ENCODE measurements at regions not wholly inside any gene's neighbourhood (a gene's known extent, or its start where the extent isn't known, plus 50 kb on each side); places are given as distances from the start of the nearest gene placed in this dataset.

DNA sequence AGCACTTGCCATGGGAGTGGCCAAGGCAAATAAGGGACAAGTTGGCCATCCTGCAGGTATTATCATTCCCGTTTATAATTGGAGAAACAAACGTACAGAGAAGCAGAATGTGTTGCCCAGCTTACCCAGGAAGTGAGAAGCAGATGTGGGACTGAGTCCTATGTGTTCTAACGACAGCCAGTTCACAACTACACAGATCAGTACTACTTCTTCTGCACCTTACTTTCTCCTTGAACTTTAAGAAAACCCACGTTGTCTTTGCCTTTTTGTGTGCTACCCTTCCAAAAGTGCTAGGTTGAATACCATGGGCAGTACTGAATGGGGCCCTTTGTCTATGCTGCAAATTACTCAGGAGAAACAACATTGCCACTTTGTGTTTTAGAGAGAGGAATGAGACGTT lies 62.8 kb upstream of the BLID start:
- TF ChIP-seq, protein P1, sequence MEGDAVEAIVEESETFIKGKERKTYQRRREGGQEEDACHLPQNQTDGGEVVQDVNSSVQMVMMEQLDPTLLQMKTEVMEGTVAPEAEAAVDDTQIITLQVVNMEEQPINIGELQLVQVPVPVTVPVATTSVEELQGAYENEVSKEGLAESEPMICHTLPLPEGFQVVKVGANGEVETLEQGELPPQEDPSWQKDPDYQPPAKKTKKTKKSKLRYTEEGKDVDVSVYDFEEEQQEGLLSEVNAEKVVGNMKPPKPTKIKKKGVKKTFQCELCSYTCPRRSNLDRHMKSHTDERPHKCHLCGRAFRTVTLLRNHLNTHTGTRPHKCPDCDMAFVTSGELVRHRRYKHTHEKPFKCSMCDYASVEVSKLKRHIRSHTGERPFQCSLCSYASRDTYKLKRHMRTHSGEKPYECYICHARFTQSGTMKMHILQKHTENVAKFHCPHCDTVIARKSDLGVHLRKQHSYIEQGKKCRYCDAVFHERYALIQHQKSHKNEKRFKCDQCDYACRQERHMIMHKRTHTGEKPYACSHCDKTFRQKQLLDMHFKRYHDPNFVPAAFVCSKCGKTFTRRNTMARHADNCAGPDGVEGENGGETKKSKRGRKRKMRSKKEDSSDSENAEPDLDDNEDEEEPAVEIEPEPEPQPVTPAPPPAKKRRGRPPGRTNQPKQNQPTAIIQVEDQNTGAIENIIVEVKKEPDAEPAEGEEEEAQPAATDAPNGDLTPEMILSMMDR (IDR thresholded peaks at IDR 0.05; ENCODE audit: control extremely low read depth in 1 of 3, insufficient read depth in 1 of 3, low read depth in 1 of 3, low read length in 3 of 3), result no peak
- TF ChIP-seq CBX8 (IDR thresholded peaks at IDR 0.05; ENCODE audit: borderline replicate concordance, low read depth, low read length) (no peak), SP1 (IDR thresholded peaks at IDR 0.05; ENCODE audit: low read depth, low read length) (no peak), MAFK (IDR thresholded peaks at IDR 0.05; ENCODE audit: low read depth, low read length) (no peak), POLR2AphosphoS5 (IDR thresholded peaks at IDR 0.05; ENCODE audit: low read depth, low read length) (no peak), CEBPB (IDR thresholded peaks at IDR 0.05; ENCODE audit: low read depth, low read length) (no peak), YY1 (IDR thresholded peaks at IDR 0.05; ENCODE audit: low read depth, low read length) (no peak), CREB1 (IDR thresholded peaks at IDR 0.05) (no peak), CBX5 (IDR thresholded peaks at IDR 0.05; ENCODE audit: low read depth, low read length) (no peak), SRF (IDR thresholded peaks at IDR 0.05; ENCODE audit: low read depth, low read length) (no peak), SP2 (IDR thresholded peaks at IDR 0.05; ENCODE audit: low read length) (no peak), CHD2 (IDR thresholded peaks at IDR 0.05; ENCODE audit: low read length) (no peak), RAD21 (IDR thresholded peaks at IDR 0.05 in 1 of 2, conservative IDR thresholded peaks at IDR 0.05 in 1 of 2; ENCODE audit: low read depth in 2 of 2, low read length in 2 of 2) (no peak)

Measured in H1 (cell line).